Activated T-cell treated with anti-CD3 and anti-CD28 coated beads, Interleukin-2, amount 50 U/mL, for 4 hours (primary cell): ENCODE measurements at regions not wholly inside any gene's neighbourhood (a gene's known extent, or its start where the extent isn't known, plus 50 kb on each side); places are given as distances from the start of the nearest gene placed in this dataset.
A peak's percentile ranks its signal among the peaks of the same experiment; 100 is the strongest.
"Not testable (repeated sequence)": the region's sequence is repeated elsewhere in the genome, so short reads cannot be mapped to it uniquely, and the experiment has no call there.

Source experiments
- ATAC-seq, 2 donors: fragments of 200-7000 bp; cut with Tn5 transposase; one replicate each; pipeline ENCODE4 v1.10.0; 2021
- DNase-seq: peaks from one replicate; pipeline ENCODE4 v3.0.0-alpha.2; 2020
- H3K27me3 Mint-ChIP-seq: one replicate; pipeline ENCODE4 v1.8.0; 2021; ENCODE audit warnings: low read depth, mixed read lengths
- H3K36me3 Mint-ChIP-seq: one replicate; pipeline ENCODE4 v1.8.0; 2022; ENCODE audit warnings: mixed read lengths; ENCODE audit not compliant: insufficient read depth
- H3K4me1 Mint-ChIP-seq: one replicate; pipeline ENCODE4 v1.8.0; 2021; ENCODE audit warnings: low read depth, mixed read lengths
- H3K4me3 Mint-ChIP-seq: one replicate; pipeline ENCODE4 v1.8.0; 2021; ENCODE audit warnings: mild to moderate bottlenecking, moderate library complexity, mixed read lengths
- H3K9me3 Mint-ChIP-seq: one replicate; pipeline ENCODE4 v1.8.0; 2021; ENCODE audit warnings: mixed read lengths

- not testable (repeated sequence) for H3K27me3 Mint-ChIP-seq, H3K9me3 Mint-ChIP-seq, H3K36me3 Mint-ChIP-seq, H3K4me1 Mint-ChIP-seq, H3K4me3 Mint-ChIP-seq, DNase-seq, ATAC-seq
Observed at GRCh38 chr14:105595346-105595745, 69.0 kb downstream of the TMEM121 start.

GRCh38 chr14:105596374-105596773 is 70.0 kb downstream of the TMEM121 start:
- not testable (repeated sequence) for H3K4me3 Mint-ChIP-seq, DNase-seq, H3K36me3 Mint-ChIP-seq, H3K4me1 Mint-ChIP-seq, ATAC-seq, H3K27me3 Mint-ChIP-seq, H3K9me3 Mint-ChIP-seq

GRCh38 chr14:105598040-105598763 is 71.8 kb downstream of the TMEM121 start:
- not testable (repeated sequence) for H3K36me3 Mint-ChIP-seq, H3K4me1 Mint-ChIP-seq, DNase-seq

GRCh38 chr14:105598925-105599586 is 72.7 kb downstream of the TMEM121 start:
- H3K36me3 Mint-ChIP-seq, H3K4me3 Mint-ChIP-seq, H3K27me3 Mint-ChIP-seq, H3K4me1 Mint-ChIP-seq, ATAC-seq, DNase-seq, H3K9me3 Mint-ChIP-seq: not testable (repeated sequence)

More at GRCh38 chr14:105598040-105598763, 71.8 kb downstream of the TMEM121 start:
- H3K27me3 Mint-ChIP-seq, H3K4me3 Mint-ChIP-seq, ATAC-seq, H3K9me3 Mint-ChIP-seq: not testable (repeated sequence)

- DNase-seq, H3K9me3 Mint-ChIP-seq, H3K4me3 Mint-ChIP-seq, H3K4me1 Mint-ChIP-seq, ATAC-seq, H3K36me3 Mint-ChIP-seq, H3K27me3 Mint-ChIP-seq: not testable (repeated sequence)
Observed at GRCh38 chr14:105600195-105600938, 74.0 kb downstream of the TMEM121 start.

- DNase-seq: no peak
- H3K9me3 Mint-ChIP-seq: no peaks in the 10 kb centered on the region
- no peak overlapping the region for H3K4me3 Mint-ChIP-seq
- no peaks in the 10 kb centered on the region for H3K27me3 Mint-ChIP-seq
- ATAC-seq: no peak
- no peaks in the 10 kb centered on the region for H3K36me3 Mint-ChIP-seq
- no peaks in the 10 kb centered on the region for H3K4me1 Mint-ChIP-seq
Observed at GRCh38 chr14:105600939-105601359, 74.6 kb downstream of the TMEM121 start.

GRCh38 chr14:105601360-105602242 is 75.2 kb downstream of the TMEM121 start:
- DNase-seq: peak; percentile 3
- Mint-ChIP-seq H3K9me3 (no peaks in the 10 kb centered on the region), H3K4me1 (no peaks in the 10 kb centered on the region), H3K36me3 (no peaks in the 10 kb centered on the region), H3K27me3 (no peaks in the 10 kb centered on the region), H3K4me3 (no peak overlapping the region)
- no peak for ATAC-seq

- Mint-ChIP-seq H3K4me3 (no peak overlapping the region), H3K36me3 (no peaks in the 10 kb centered on the region), H3K4me1 (no peaks in the 10 kb centered on the region), H3K27me3 (no peaks in the 10 kb centered on the region), H3K9me3 (no peaks in the 10 kb centered on the region)
- ATAC-seq (no peak), DNase-seq (no peak)
Observed at GRCh38 chr14:105602243-105602750, 75.9 kb downstream of the TMEM121 start.

GRCh38 chr14:105602799-105603793 is 76.7 kb downstream of the TMEM121 start:
- H3K9me3 Mint-ChIP-seq: no peaks in the 10 kb centered on the region
- peak; percentile 3 for DNase-seq
- H3K27me3 Mint-ChIP-seq: no peaks in the 10 kb centered on the region
- ATAC-seq: no peak
- no peaks in the 10 kb centered on the region for H3K36me3 Mint-ChIP-seq
- H3K4me3 Mint-ChIP-seq: no peak overlapping the region
- no peaks in the 10 kb centered on the region for H3K4me1 Mint-ChIP-seq

GRCh38 chr14:105604531-105605463 is 78.4 kb downstream of the TMEM121 start:
- H3K4me3 Mint-ChIP-seq, H3K9me3 Mint-ChIP-seq, H3K4me1 Mint-ChIP-seq, H3K27me3 Mint-ChIP-seq, ATAC-seq, H3K36me3 Mint-ChIP-seq: not testable (repeated sequence)
- DNase-seq: peak; percentile 3

GRCh38 chr14:105605464-105606304 is 79.3 kb downstream of the TMEM121 start:
- DNase-seq: peak; percentile 3
- no peaks in the 10 kb centered on the region for H3K4me1 Mint-ChIP-seq
- no peaks in the 10 kb centered on the region for H3K36me3 Mint-ChIP-seq
- ATAC-seq: no peak
- H3K9me3 Mint-ChIP-seq: no peaks in the 10 kb centered on the region
- no peak overlapping the region for H3K4me3 Mint-ChIP-seq
- no peaks in the 10 kb centered on the region for H3K27me3 Mint-ChIP-seq
